ENCODE measurements at regions not wholly inside any gene's neighbourhood (a gene's known extent, or its start where the extent isn't known, plus 50 kb on each side); places are given as distances from the start of the nearest gene placed in this dataset.

DNA sequence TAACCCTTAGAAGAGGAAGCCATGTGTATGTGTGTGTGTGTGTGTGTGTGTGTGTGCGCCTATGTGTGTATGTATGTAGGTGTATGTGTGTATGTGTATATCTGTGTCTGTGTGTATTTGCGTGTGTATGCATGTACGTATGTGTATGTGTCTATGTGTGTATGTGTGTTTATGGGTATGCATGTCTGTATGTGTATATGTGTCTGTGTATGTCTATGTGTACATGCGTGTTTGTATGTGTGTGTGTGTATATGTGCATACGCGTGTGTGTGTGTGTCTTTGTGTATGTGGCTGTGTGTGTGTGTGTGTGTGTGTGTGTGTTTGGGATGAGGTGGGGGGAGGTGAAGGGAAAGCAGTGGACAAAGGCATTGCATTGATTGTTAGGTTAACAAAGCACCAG is 380.2 kb downstream of the HRH4 start:
- DNase-seq, result no peak

DNA sequence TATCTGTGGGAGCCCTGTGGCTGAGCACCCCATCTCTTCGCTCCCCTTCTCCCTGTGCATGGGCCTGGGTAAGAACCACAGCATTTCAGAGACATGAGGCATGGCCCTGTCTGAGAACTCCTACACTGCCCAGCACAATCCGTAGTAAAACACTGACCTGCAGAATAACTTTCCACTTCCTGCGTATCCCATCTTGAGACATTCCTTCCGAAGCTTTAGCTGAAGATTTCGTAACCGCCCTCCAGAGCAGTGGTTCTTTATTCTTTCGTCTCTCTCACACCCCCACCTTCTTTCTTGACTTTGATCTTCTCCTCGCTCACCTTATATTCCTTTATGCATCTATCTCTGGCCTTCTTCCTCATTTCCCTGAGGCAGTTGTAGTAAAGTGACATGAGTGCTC is 381.1 kb downstream of the HRH4 start:
- DNase-seq, result no peak

DNA sequence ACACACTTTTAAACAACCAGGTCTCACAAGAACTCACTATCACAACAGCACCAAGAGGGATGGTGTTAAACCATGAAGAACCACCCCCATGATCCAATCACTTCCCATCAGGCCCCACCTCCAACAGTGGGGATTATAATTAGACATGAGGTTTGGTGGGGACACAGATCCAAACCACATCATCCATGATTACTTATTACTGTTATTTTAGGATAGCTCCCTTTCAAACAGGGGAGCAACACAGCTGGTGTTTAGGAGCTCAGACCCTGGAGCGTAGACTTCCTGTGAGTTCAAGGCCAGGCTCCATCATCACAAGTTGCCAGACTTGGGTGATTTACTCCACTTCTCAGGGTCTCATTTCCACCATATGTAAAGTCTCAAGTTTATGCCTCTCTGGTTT is 382.7 kb downstream of the HRH4 start:
- DNase-seq, result no peak

DNA sequence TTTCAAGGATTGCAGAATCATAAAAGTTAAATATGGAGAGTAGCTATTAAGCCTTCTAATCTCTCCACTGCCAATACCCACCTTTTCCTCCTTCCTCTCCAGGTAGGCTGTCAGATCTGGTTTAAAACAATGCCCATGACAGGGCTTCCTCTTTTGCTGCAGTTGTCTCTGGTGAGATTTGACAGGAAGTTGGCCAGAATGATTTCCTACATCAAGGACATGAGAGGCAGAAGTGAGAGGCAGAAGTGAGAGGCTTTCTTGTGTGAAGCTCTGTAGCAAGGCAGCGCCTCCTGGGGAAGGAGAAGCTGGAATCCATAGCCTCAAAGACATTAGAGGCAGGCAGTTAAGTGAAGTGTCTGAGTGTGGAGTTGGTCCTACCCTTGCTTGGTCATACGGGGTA is 385.7 kb downstream of the HRH4 start:
- DNase-seq, result no peak

DNA sequence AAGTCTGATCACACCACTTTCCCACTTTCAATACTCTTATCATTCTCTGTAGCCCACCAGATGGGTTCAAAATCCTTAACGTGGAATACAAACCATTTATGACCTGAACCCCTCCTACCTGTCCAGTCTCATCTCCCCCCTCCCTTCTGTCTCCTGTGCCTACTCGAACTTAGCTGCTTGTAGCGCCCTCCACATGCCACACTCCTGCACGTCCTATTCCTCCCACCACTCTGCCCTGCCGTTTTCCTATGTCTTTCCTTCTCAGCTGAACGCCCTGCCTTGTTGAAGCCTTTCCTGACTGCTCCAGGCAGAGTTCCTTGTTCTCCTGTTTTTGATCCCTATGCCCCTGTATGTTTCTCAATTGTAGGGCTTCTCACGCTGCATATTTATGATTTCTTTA is 390.1 kb downstream of the HRH4 start:
- DNase-seq, result no peak

DNA sequence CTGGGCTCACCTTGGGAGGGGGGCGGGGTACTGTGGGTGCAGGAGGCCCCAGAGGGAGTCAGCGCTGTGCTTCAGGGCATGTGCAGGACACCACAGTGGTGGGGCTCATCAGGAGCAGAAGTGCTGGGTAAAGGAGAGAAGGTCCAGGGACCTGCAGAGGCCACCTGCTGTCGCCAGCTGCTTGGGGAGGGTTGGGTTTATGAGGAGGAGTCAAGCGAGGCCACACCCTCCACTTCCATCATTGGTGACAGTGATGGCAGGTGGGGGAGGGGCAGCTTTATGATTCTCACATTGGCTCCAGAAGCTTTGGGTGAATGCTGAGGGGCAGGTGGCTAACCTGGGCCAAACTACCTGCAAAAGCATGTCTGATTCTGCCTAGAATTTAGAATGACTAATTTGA is 392.6 kb downstream of the HRH4 start:
- DNase-seq, result no peak

DNA sequence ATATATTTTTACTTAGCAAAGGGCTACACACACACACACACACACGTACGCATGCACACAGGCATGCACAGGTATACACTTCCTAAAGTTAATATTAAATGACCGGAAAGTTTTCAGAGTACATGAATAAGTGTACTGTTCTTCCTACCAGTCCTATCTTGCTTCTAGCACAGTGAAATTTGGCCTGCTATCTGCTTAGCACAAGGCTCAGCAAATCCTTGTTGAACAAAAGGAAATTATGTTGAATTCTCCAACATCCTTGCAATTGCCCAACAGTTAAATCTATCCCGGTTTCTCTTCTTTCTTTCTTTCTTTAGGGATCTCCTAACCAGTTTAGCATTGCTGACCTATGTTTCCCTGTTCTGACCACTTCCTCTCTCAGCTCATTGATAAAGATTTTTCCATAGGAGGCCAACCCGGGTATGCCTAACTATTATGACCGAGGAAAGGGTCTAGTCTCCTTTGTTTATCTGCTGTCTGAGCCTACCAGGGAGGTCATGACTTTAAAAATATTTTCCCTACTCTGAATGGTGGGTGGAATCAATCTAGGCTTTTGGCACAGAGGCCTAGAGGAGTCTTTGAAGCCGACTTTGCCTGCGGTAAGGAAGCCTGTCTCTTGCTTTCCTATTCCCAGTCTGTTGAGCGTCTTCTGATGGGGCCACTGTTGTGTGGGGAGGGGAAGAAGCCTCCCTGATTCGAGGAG is 400.7 kb downstream of the HRH4 start:
- DNase-seq, result no peak

DNA sequence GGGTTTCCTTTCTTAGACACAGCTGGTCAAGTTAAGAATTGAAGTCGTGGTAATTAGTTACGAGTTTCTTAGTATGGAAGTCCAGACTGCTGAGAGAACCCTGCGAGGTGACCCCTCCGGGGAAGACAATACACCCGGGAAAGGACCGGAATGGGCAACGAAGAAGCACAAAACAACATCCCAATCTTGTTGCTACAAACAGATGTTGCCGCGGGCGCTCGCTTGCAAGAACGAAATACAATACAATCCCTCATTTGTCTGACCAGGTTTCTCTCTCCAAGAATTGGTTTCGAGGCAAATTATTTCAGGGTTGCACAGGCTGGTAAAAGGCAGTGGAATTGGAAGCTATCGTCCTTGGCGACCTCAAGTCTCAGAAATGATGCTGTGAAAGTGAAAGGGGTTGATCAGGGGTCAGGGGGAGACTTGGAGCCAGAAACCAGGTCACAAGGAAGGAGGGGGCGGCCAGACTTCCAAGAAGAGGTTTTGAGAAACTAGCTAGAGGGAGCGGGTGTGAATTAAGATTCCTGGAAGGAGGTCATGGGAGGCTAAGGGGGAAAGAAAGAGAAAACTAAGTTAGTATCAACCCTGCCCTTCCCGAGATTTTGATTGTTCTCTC is 401.9 kb downstream of the HRH4 start:
- DNase-seq, result no peak

DNA sequence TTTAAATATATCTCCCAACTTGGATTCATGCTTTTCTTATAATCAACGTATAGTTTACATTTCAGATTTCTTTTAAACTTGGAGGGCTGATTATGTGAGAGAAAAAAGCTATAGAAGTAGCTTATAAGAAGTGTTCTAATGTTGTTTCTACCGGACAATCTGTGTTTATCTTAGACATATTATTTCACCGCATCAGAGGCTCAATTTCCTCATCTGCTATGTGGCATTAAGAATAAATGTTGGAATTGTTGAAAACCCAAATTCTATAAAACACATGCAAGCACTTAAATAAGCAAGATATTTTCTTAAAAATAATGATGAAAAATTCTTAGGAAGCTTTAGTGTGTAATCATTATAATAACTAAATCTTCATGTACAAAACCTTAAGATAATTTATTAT is 407.9 kb downstream of the HRH4 start:
- DNase-seq, result no peak

DNA sequence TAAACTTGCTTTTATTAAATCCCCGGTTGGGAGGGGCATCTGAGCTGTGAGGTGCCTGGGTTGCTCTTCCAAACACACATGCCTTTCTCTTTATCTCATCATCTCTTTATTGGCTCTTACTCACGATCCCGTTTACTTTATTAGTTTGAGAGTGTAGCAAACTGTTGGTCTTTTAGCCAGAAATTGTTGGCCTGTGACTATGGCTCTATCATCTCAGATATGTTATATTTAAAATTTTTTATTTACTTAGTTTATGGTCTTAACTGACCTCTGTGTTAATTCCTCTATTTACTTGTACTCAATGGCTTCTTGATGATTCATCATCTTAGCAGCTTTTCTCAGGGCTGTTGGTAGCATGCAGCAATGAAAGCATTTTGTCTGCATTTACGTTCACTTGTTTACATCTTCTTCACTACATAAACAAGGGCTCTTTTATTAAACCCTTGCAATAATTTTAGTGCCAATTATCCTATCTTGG is 408.4 kb downstream of the HRH4 start:
- no peak for DNase-seq

DNA sequence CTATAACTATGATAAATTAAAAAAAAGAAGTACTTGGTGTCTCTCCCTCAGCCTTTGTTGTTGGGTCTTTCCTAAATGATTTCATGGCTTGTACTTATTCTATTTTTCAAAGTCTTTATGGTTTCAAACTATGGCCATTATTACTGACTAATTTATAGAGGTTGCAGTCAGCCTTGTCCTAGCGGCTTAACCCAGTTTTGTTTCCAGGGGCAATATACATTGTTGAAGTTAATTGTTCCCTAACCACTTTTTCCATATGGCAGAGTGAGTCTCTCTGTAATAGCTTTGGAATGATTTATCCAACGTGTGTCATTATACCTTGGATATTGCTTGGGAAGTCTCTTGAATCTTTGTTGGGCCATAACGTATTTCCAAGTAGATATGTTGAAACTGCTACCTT is 408.8 kb downstream of the HRH4 start:
- DNase-seq, result no peak

DNA sequence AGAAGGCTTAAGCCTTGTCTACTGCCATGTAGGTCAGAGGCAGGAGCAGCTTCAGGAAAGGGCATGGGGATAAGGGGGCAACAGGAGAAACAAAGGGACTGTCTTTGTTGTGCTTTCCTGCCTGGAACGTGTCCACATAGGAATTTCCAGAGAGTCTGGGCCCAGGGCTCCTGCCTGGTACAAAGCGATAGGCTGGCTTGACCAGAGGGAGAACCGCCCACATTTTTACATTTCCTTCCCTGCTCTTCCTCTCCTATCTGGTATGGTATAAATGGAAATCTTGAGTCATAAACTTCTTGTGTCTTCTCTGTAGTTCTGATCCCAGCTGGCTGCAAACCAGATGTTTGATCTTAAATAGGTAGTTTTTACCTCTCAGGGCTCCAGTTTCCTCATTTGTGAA is 414.8 kb downstream of the HRH4 start:
- no peak for DNase-seq

DNA sequence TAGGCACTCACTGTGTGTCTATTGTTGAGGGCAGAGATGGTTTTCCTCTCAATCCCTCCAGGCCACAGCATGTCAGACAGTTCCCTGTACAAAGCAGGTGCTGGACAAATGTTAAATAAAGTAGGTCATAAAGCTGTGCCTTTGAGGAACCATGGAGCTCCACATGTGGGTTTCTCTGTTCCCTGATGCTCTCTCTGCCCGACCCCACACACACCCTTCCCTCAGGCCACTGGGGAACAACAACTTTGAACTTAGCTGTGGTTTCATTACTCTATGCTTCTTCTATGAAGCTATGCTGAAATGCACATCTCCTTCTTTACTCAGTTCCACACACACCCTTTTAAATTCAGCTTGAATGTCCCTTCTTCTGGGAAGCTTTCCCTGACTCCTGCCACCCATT is 415.3 kb downstream of the HRH4 start:
- no peak for DNase-seq

DNA sequence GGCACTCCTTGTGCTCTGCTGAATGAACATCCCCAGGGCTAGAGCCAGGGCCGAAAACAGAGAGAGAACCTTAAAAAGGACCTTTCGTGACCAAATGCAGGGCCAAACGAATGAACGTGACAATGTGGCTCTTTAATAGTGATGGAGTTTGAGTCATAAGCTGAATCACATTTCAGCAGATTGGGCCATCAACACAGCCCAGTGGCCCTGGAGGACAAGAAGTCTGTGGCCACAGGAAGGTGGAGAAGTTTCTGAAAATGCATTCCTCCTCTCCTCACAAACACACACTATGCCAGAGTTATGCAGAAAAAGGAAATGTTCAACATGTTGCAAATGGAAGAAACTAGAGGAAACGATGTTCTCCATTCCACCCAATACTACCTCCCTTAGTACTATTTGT is 415.8 kb downstream of the HRH4 start:
- no peak for DNase-seq

DNA sequence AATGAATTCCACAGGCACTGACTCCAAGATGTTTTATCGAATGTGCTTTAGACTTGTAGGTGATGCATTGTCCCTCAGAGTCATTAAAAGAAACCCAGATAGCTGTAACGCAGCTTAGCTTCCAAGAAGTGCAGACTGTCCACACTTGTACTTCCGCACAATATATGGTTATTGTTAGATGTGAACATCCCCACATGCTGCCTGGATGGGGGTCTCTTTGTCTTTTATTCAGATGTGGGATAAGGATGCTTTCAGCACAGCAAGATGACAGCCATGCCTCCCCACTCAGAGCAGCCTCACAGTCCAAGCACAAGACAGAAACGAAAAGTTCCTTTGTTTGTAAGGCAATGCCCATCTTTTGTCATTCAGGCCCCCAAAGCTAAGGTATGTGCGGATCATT is 416.6 kb downstream of the HRH4 start:
- DNase-seq, result no peak

DNA sequence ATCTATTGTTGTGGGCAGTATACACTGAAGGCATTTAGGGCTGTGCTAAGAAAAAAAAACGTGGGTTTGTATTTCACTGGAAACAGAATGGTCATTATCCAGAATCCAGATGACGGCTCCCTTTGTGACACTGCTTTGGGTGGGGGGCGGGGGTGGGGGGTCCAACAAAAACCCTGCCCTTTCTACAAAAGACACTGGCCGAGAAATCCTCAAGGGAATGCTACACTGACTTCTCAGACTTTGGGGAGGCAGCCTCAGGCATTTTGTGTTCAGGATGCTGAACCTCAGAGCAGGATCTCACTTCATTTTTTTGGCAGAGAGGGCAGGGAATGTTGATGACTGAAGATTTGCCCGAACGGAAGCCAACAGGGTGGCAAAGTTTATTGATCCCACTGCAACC is 417.1 kb downstream of the HRH4 start:
- no peak for DNase-seq

DNA sequence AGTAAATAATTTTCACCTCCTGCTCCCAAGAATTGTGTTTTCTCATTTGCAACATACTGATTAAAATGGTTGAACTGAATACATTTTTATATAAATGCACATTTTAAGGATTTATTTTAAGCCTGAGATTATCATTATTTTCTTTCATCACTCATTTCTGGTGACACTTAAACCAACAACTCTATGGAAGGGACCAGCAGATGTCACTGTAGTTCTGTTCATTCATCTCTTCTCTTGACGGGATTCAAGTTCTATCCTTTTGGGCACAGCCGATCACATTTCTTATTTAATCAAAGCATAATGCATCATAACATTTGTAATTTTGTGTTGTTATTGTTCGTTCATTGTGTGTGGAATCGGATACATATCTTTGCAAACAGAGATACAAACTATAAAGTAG is 417.9 kb downstream of the HRH4 start:
- no peak for DNase-seq

DNA sequence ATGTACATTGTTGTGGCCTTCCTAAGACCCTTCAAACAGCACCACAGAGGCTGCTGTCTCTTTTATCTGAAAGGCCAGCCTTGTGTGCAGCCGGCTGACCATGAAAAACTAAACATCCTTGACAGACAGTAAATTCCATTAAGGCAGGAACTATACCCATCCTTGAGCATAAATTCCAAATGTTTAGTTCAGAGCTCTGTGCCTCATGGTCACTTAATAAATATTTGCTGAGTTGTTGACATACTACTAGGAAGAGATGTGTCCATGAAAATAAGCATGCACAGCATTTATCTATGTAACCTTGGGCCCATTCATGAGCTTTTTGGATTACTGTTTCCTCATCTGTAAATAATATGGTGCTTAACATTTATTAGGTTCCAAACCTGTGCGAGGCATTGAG is 424.8 kb downstream of the HRH4 start:
- DNase-seq, result no peak

DNA sequence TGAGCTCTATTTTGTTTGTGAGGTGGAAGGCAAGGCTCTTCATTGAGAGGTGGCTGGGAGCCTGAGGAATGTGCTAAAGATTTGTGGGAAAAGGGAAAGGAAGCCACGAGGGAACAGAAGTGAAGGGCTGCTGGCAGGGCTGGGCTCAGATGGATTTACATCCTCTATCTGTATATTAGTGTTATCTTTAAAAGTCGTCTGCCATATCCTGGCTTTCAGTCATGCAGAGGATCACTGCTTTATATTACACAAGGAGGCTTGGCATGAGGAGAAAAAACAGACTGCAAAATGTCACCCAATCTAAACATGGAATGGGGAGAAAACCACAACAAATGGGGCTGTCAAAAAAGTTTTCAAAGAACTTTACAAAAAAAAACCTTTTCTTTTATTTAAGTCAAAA is 434.4 kb downstream of the HRH4 start:
- no peak for DNase-seq

DNA sequence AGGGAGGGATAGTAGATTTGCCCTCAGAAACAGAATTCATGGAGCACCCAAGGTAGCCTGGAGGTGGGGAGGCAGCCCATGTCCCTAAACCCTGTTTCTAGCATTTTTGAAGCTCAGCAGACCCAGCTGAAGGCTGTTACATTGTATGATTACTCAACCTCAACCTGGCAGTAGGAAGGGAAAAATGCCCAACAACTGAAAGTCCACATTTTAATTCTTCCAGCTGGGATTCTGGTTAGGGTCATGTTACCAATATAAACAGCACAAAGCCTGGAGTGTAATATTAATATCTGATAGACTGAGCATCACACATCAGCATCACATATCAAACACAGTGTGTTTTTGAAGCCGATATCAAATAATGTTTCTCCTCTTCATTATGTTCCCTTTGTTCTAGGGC is 437.0 kb downstream of the HRH4 start:
- no peak for DNase-seq

DNA sequence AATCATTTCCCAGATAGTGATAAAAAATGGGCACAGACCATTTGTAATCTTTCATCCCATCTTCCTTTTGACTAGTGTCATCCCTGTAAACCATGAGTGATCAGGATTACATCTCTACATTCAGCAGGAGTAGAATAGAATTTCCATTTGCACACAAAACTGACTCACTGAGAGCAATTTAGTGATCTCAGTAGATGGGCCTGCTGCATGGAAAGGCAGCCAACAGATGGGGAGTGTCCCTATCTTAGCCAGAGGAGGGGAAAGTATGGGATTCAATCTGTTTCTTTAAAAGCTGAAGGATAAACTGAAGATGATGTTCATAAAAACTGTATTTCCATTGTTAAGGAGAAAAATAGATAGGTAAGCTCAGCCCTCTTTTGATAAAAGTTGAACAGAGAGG is 441.7 kb downstream of the ZNF521 start:
- DNase-seq, result no peak

DNA sequence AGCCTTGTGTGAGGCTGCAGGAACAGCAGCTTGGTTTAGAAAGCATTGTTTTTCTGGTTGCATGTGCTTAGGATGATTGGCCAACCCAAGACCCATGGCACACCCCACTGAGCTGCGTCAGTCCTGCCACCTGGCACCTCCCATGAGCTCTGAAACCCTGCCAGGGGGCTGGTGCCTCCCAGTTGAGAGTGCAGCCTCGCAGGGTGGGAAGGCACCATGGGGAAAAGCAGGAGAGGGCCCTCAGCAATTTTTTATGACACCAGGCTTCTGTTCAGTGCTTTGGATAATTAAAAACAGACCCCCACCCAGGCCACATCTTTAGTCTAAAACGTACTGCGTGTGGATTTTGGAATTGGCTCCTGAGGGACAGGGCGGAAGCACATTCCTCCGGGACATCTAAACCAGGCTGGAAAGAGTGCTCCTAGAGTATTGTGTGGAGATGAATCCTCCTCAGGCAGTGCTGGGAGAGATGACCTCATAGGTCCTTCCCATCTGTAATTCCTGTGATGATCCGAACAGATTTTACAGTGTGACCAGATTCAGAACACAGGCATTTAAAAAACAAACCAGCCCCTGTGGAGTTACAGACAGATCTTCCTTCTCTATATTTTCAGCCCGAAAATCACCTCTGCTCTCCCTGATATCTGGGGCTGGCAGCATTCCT is 438.3 kb downstream of the ZNF521 start:
- DNase-seq, result no peak

DNA sequence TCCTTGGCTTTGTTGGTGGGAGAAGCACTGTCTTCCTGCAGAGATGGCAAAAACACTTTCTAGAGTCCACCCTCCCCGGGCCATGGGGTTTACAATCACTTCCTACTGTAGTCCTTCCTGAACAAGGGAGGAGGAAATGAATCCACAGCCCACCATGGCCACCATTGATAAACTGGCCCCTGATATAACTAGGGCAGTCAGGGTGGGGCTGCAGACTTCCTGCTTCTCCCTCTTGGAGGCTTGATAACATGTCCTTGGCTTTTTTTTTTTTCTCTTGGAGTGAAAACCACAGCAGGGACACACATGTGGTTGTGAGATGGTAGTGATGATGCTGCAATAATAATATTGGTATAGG is 437.8 kb downstream of the ZNF521 start:
- no peak for DNase-seq

DNA sequence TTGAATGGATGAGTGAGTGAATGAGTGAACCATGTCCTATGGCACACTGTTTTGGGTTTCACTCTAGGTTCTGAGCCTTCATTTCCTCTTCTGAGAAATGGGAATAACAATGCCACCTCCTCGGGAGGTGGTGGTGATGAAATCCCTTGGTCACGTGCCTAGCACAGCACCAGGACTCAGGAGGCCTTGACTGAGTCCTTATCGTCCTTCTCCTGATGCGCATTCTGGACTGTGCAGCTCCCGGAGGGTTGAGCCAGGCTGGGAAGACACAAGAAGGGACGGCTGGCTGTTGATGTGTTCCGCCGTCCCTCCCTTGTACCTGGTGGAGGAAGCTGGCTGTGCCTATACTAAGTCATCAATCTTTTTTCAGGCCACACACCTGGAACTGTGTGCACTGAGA is 437.3 kb downstream of the ZNF521 start:
- DNase-seq, result no peak

DNA sequence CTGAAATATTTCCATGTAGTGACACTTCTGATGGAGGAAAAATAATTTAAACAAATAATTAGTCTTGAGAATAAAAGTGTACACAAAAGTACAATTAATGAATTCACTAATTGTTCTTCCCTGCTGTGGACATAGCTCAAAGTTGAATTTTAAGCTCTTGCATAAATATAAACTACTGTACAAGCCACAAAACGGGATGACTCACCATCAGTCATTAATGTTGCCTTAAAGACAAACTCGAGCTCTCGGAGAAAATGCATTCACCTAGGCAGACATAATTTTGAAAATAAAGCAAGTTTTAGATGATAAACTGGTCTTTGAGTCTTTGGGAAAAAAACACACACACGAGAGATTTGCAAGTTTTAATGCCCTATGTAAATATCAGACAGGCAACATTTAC is 436.4 kb downstream of the ZNF521 start:
- DNase-seq, result no peak

Measured in GF-D8 (cell line).